Heart right ventricle (tissue), 16 donors: ENCODE measurements at regions not wholly inside any gene's neighbourhood (a gene's known extent, or its start where the extent isn't known, plus 50 kb on each side); places are given as distances from the start of the nearest gene placed in this dataset.
A peak's percentile ranks its signal among the peaks of the same experiment; 100 is the strongest.

Experiments
- ATAC-seq, 8 donors: fragments of 200-7000 bp; cut with Tn5 transposase; one replicate each; pipeline ENCODE4 v1.9.1; 2020; ENCODE audit warnings: mild to moderate bottlenecking in 8 of 8, moderate library complexity in 8 of 8, moderate number of reproducible peaks in 1 of 8
- DNase-seq, 2 donors: peaks; one replicate each; pipeline ENCODE4 v3.0.0-alpha.2; 2020
- H3K27ac ChIP-seq, 10 donors: fragments of 200-600 bp; sonication (generic) in 2 of 10; one replicate each; pipeline versions ENCODE4 v1.5.0 to v1.8.0; 2020 to 2022; ENCODE audit warnings: mild to moderate bottlenecking in 3 of 10
- H3K27me3 ChIP-seq, 7 donors: fragments of 200-600 bp; one replicate each; pipeline ENCODE4 v1.8.0; 2021 to 2022; ENCODE audit warnings: mild to moderate bottlenecking in 2 of 7
- H3K36me3 ChIP-seq, 9 donors: fragments of 200-600 bp; sonication (generic) in 1 of 9; one replicate each; pipeline versions ENCODE4 v1.5.0 to v1.8.0; 2020 to 2022; ENCODE audit warnings: mild to moderate bottlenecking in 2 of 9
- H3K4me1 ChIP-seq, 9 donors: fragments of 200-600 bp; sonication (generic) in 1 of 9; one replicate each; pipeline versions ENCODE4 v1.5.0 to v1.8.0; 2020 to 2022; ENCODE audit warnings: mild to moderate bottlenecking in 4 of 9
- H3K4me3 ChIP-seq, 10 donors: fragments of 200-600 bp; sonication (generic) in 2 of 10; one replicate each; pipeline versions ENCODE4 v1.5.0 to v1.8.0; 2020 to 2022; ENCODE audit warnings: mild to moderate bottlenecking in 7 of 10, moderate library complexity in 2 of 10
- H3K9me3 ChIP-seq, 11 donors: fragments of 200-600 bp in 10 of 11; sonication (generic) in 2 of 11; one replicate each; pipeline versions ENCODE4 v1.5.0 to v1.8.0; 2013 to 2022; ENCODE audit warnings: mild to moderate bottlenecking in 2 of 11, control low read depth in 1 of 11, moderate library complexity in 1 of 11
- WGBS, 2 donors: extraction: QIAGEN DNeasy Blood & Tissue Kit; methylation state at CpG; one replicate each; pipeline ENCODE4 v1.1.7; 2013; ENCODE audit warnings: inconsistent platforms in 1 of 2; 5-methylcytosine and 5-hydroxymethylcytosine counted together
- intact Hi-C, 10 donors: fragments of 100-400 bp; cut with DNase I; formaldehyde crosslinking; loops; one replicate each; pipeline versions ENCODE4 v1.11.1 to v1.14.2; 2022
- TF ChIP-seq, protein P1 (sequence below), 9 donors: fragments of 200-600 bp; sonication (generic) in 2 of 9; IDR thresholded peaks; one replicate each; pipeline versions ENCODE4 v1.5.0 to v1.8.0; 2021 to 2022; ENCODE audit warnings: antibody characterized with exemption in 9 of 9, mild to moderate bottlenecking in 5 of 9, moderate library complexity in 1 of 9
- donor health status: Arrhythmogenic right ventricular cardiomyopathy.
- donor health status: ischemic (EF 13 %, LVEDD 7.1; RV severe dilation, severe dysfunction).
- donor health status: healthy with polysubstance abuse.
- donor health status: DM: no; HTN: yes; CAD: no.
- donor health status: DM: no; HTN: no; CAD: no.
- donor health status: ischemic (EF 25% LVEDD 6.9; RV normal size, moderate dysfunction).
- donor health status: ischemic (EF 25% LVEDD 5.7; RV mildly dilated, moderate dysfunction).
- donor health status: healthy.
- donor health status: DM: yes; HTN: yes; CAD: no.
- donor health status: Ischemic cardiomyopathy.
- donor health status: ischemic (EF 35%, LVEDD 5.7; RV mildly dilated, moderate dysfunction).
- donor health status: nonischemic (EF 11% LVEDD 7.7; RV severe dilation, severe dysfunction).
- donor health status: DM: yes; HTN: yes; CAD: no.
- donor health status: PGD.
- donor health status: ischemic (EF 29% LVEDD 5.4; RV normal size, mild dysfunction).
- donor health status: nonischemic (EF 23%, LVEDD 6.1; RV moderate dilation, normal function).

- Histone ChIP-seq H3K27me3 (no peaks in the 10 kb centered on the region), H3K9me3 (peaks cover 0 to 7% (median 0%) of the 10 kb centered on the region in 11 donors), H3K36me3 (no peaks in the 10 kb centered on the region), H3K4me1 (peaks cover 0 to 27% (median 0%) of the 10 kb centered on the region in 9 donors), H3K4me3 (no peak overlapping the region), H3K27ac (peak overlapping the region in 9 of 10 donors; percentile 53 to 84 (median 78))
- intact Hi-C loops = loop anchor here in 2 of 10 donors (5.0 to 10.0 kb wide), 3 partner anchors 125 to 288 kb away; partner anchors contain the start of gene RREB1 (in 1 of the 2)
- DNase-seq (no peak), ATAC-seq (no peak)
- TF ChIP-seq, protein P1, sequence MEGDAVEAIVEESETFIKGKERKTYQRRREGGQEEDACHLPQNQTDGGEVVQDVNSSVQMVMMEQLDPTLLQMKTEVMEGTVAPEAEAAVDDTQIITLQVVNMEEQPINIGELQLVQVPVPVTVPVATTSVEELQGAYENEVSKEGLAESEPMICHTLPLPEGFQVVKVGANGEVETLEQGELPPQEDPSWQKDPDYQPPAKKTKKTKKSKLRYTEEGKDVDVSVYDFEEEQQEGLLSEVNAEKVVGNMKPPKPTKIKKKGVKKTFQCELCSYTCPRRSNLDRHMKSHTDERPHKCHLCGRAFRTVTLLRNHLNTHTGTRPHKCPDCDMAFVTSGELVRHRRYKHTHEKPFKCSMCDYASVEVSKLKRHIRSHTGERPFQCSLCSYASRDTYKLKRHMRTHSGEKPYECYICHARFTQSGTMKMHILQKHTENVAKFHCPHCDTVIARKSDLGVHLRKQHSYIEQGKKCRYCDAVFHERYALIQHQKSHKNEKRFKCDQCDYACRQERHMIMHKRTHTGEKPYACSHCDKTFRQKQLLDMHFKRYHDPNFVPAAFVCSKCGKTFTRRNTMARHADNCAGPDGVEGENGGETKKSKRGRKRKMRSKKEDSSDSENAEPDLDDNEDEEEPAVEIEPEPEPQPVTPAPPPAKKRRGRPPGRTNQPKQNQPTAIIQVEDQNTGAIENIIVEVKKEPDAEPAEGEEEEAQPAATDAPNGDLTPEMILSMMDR (IDR thresholded peaks at IDR 0.05) = no peak
- 83 to 86% methylated on average over 7 of the region's 7 CpGs for WGBS, 2 donors
Observed at GRCh38 chr6:6926856-6927255, 180.9 kb upstream of the RREB1 start.

DNA sequence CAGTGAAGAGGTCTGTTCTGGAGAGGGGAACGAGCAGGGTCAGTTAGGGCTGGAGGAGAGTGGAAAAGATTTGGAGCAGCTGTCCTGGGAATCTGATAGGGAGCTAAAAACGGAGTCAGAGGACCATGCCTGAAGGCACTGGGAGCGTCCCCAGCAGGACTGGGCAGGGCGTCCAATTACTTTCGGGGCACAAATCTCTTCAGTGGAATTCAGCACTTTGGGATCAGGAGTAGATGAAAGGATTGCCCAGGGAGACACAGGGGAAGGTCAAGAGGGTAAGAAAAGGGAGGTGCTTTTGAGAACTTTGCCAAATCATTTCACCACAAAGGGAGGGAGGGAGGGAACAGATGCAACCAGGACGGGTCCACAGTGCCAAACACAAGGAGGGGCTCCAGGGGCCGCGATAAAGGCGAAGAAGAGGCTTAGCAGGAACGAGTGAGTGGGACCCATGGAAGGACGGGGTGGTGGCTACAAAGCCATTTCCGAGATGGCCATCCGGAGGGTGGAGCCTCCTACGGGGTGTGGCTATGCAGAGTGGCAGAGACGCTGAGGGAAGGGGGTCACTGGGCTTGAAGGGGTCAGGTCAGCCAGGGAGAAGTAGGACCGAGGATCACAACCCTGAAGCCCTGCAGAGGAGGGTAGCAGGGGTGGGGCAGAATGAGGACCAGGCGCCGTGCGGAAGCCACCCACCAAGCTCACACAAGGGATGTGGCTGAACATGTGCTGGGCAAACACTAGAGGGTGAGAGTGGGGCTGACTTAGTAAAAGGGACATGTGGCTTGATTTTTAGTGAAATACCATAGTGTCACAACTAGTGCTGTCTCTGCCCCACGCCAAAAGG is 180.0 kb upstream of the RREB1 start:
- Histone ChIP-seq H3K27ac (peak overlapping the region; percentile 22 to 84 (median 76)), H3K36me3 (no peaks in the 10 kb centered on the region), H3K4me1 (peaks cover 0 to 27% (median 0%) of the 10 kb centered on the region in 9 donors), H3K4me3 (peak overlapping the region in 8 of 10 donors; percentile 26 to 54 (median 46)), H3K9me3 (no peaks in the 10 kb centered on the region), H3K27me3 (no peaks in the 10 kb centered on the region)
- intact Hi-C loops = loop anchor here in 2 of 10 donors (5.0 to 10.0 kb wide), 3 partner anchors 125 to 287 kb away; partner anchors contain the start of gene RREB1 (in 1 of the 2)
- ATAC-seq (peak; percentile 77 to 94 (median 89)), DNase-seq (peak; percentile 45 to 52)
- TF ChIP-seq, protein P1 (IDR thresholded peaks at IDR 0.05) = peak in 4 of 9 donors; percentile 35 to 46 (median 38)
- whole genome bisulfite sequencing, 2 donors = 27 to 33% methylated on average over 20 of the region's 20 CpGs

- intact Hi-C loops = no loop called here
- Histone ChIP-seq H3K27me3 (no peaks in the 10 kb centered on the region), H3K9me3 (no peaks in the 10 kb centered on the region), H3K27ac (no peak overlapping the region), H3K4me3 (no peak overlapping the region), H3K4me1 (peaks cover 0 to 27% (median 0%) of the 10 kb centered on the region in 9 donors), H3K36me3 (no peaks in the 10 kb centered on the region)
- no peak for DNase-seq
- ATAC-seq = no peak
- 70 to 79% methylated on average over 9 of the region's 9 CpGs for WGBS, 2 donors
- TF ChIP-seq, protein P1 (IDR thresholded peaks at IDR 0.05) = no peak
Observed at GRCh38 chr6:6930223-6930880, 177.4 kb upstream of the RREB1 start.
